IMR-90 (cell line): ENCODE measurements at regions not wholly inside any gene's neighbourhood (a gene's known extent, or its start where the extent isn't known, plus 50 kb on each side); places are given as distances from the start of the nearest gene placed in this dataset.

Experiments
- ATAC-seq: fragments of 200-7000 bp; cut with Tn5 transposase; 2 replicates; pipeline ENCODE4 v1.9.1; 2020; ENCODE audit warnings: low read depth, mild to moderate bottlenecking, moderate library complexity
- BruUV-seq: library from RNA; stranded (reverse); fragments of 400-500 nt; replicated peaks from 2 replicates; lab custom pipeline; 2021; lab: Mats Ljungman, UMichigan
- CTCF ChIA-PET: fragments of 300-600 bp; formaldehyde crosslinking; extraction: SDS; loops from one replicate; lab custom pipeline; 2021; ENCODE audit warnings: antibody characterized with exemption; lab: Yijun Ruan, JAX
- POLR2A ChIA-PET: fragments of 300-600 bp; sonication (Branson Sonifier 250); formaldehyde crosslinking; loops from one replicate; lab custom pipeline; 2022; ENCODE audit warnings: antibody characterized with exemption; ENCODE audit not compliant: unreplicated experiment; lab: Charles Lee
- DNase-seq: peaks from one replicate; pipeline ENCODE4 v3.0.0; 2013
- H2AFZ ChIP-seq: replicated peaks from 2 replicates; pipeline ENCODE3; 2013; ENCODE audit warnings: low read length, mild to moderate bottlenecking; ENCODE audit not compliant: poor library complexity
- H2AK5ac ChIP-seq: 2 replicates; pipeline ENCODE4 v1.6.1; 2013; ENCODE audit warnings: low read depth, low read length, inconsistent platforms
- H2AK9ac ChIP-seq: replicated peaks from 2 replicates; pipeline ENCODE3; 2013; ENCODE audit warnings: mild to moderate bottlenecking, low read depth, low read length, moderate library complexity; ENCODE audit not compliant: poor library complexity
- H2BK120ac ChIP-seq: 2 replicates; pipeline ENCODE4 v1.6.1; 2013; ENCODE audit warnings: low read depth, low read length, inconsistent platforms
- H2BK15ac ChIP-seq: 3 replicates; pipeline ENCODE4 v1.6.1; 2013; ENCODE audit warnings: low read depth, low read length, inconsistent platforms
- H2BK20ac ChIP-seq: 2 replicates; pipeline ENCODE4 v1.6.1; 2013; ENCODE audit warnings: low read depth, mild to moderate bottlenecking, inconsistent platforms, low read length, moderate library complexity
- H2BK5ac ChIP-seq: 2 replicates; pipeline ENCODE4 v1.6.1; 2013; ENCODE audit warnings: mild to moderate bottlenecking, low read depth, low read length, inconsistent platforms; ENCODE audit not compliant: poor library complexity, severe bottlenecking
- H3K14ac ChIP-seq: replicated peaks from 2 replicates; pipeline ENCODE4 v1.6.1; 2013; ENCODE audit warnings: low read depth, low read length, inconsistent platforms
- H3K18ac ChIP-seq: 2 replicates; pipeline ENCODE4 v1.6.1; 2013; ENCODE audit warnings: low read depth, low read length, control low read depth
- H3K23ac ChIP-seq: 2 replicates; pipeline ENCODE4 v1.6.1; 2013; ENCODE audit warnings: low read depth, low read length, inconsistent platforms
- H3K27ac ChIP-seq: 2 replicates; pipeline ENCODE4 v1.5.1; 2013; ENCODE audit warnings: mild to moderate bottlenecking, control low read depth, low read length; ENCODE audit not compliant: insufficient read depth
- H3K27me3 ChIP-seq: 2 replicates; pipeline ENCODE4 v1.6.1; 2013; ENCODE audit warnings: low read length; ENCODE audit not compliant: control insufficient read depth, insufficient read depth
- H3K36me3 ChIP-seq: 2 replicates; pipeline ENCODE4 v1.6.1; 2013; ENCODE audit warnings: low read length, mixed read lengths; ENCODE audit not compliant: control insufficient read depth, insufficient read depth
- H3K4ac ChIP-seq: 2 replicates; pipeline ENCODE4 v1.6.1; 2013; ENCODE audit warnings: low read depth, low read length, inconsistent platforms
- H3K4me1 ChIP-seq: 2 replicates; pipeline ENCODE4 v1.6.1; 2013; ENCODE audit warnings: low read length, mixed read lengths; ENCODE audit not compliant: control insufficient read depth, insufficient read depth
- H3K4me2 ChIP-seq: 2 replicates; pipeline ENCODE4 v1.6.1; 2013; ENCODE audit warnings: low read depth, mild to moderate bottlenecking, control low read depth, low read length, moderate library complexity
- H3K4me3 ChIP-seq: 2 replicates; pipeline ENCODE4 v1.5.1; 2013; ENCODE audit warnings: low read depth, mild to moderate bottlenecking, control low read depth, low read length, moderate library complexity; ENCODE audit not compliant: insufficient read depth
- H3K56ac ChIP-seq: 2 replicates; pipeline ENCODE4 v1.6.1; 2013; ENCODE audit warnings: low read length, inconsistent platforms; ENCODE audit not compliant: insufficient read depth; ENCODE audit errors: extremely low read depth
- H3K79me1 ChIP-seq, 2 experiments: 2 replicates each; pipeline ENCODE4 v1.6.1; 2013; ENCODE audit warnings: low read length in 2 of 2, inconsistent platforms in 1 of 2, low read depth in 1 of 2
- H3K9ac ChIP-seq: 2 replicates; pipeline ENCODE4 v1.6.1; 2013; ENCODE audit warnings: low read depth, low read length, control low read depth
- H3K9me1 ChIP-seq: 2 replicates; pipeline ENCODE4 v1.6.1; 2013; ENCODE audit warnings: low read length, inconsistent platforms; ENCODE audit not compliant: insufficient read depth
- H3K9me3 ChIP-seq: 2 replicates; pipeline ENCODE4 v1.6.1; 2013; ENCODE audit warnings: low read length; ENCODE audit not compliant: control insufficient read depth, insufficient read depth
- H4K20me1 ChIP-seq: 2 replicates; pipeline ENCODE4 v1.6.1; 2013; ENCODE audit warnings: low read length, inconsistent platforms; ENCODE audit not compliant: insufficient read depth
- H4K5ac ChIP-seq: 2 replicates; pipeline ENCODE4 v1.6.1; 2013; ENCODE audit warnings: mild to moderate bottlenecking, low read depth, low read length, control low read depth
- H4K8ac ChIP-seq, 2 experiments: 2 replicates each; pipeline ENCODE4 v1.6.1; 2013; ENCODE audit warnings: low read depth in 2 of 2, low read length in 2 of 2, control low read depth in 1 of 2, inconsistent platforms in 1 of 2
- H4K91ac ChIP-seq: 2 replicates; pipeline ENCODE4 v1.6.1; 2013; ENCODE audit warnings: low read depth, low read length, inconsistent platforms; ENCODE audit not compliant: insufficient read depth
- CHD1 ChIP-seq: IDR thresholded peaks from 2 replicates; pipeline ENCODE4 v1.6.1; 2012; ENCODE audit warnings: low read depth, low read length, improper control_type of control experiment
- MAFK ChIP-seq: IDR thresholded peaks from 2 replicates; pipeline ENCODE4 v1.6.1; 2012; ENCODE audit warnings: low read depth, low read length, improper control_type of control experiment
- MXI1 ChIP-seq: IDR thresholded peaks from 2 replicates; pipeline ENCODE4 v1.6.1; 2012; ENCODE audit warnings: low read depth, mild to moderate bottlenecking, low read length, moderate library complexity, borderline replicate concordance
- POLR2A ChIP-seq: IDR thresholded peaks from 2 replicates; pipeline ENCODE4 v1.6.1; 2012; ENCODE audit warnings: mild to moderate bottlenecking, low read depth, low read length
- RAD21 ChIP-seq: IDR thresholded peaks from 2 replicates; pipeline ENCODE4 v1.6.1; 2012; ENCODE audit warnings: low read length, improper control_type of control experiment
- USF2 ChIP-seq: fragments of 150-350 bp; IDR thresholded peaks from 2 replicates; pipeline ENCODE4 v1.6.1; 2017; ENCODE audit warnings: mild to moderate bottlenecking, antibody characterized with exemption, low read length, low read depth
- dilution Hi-C: fragments of 300-500 bp; cut with HindIII; formaldehyde crosslinking; loops from one replicate; pipeline ENCODE4 v1.14.3; 2018; ENCODE audit warnings: low sequenced_read_pairs; ENCODE audit not compliant: unreplicated experiment
- in situ Hi-C: fragments of 300-500 bp; cut with MboI; formaldehyde crosslinking; loops from 3 replicates; pipeline ENCODE4 v1.14.3; 2019; ENCODE audit warnings: low sequenced_read_pairs, inconsistent platforms, mixed read lengths
- intact Hi-C: fragments of 100-400 bp; cut with micrococcal nuclease; formaldehyde crosslinking; loops from 2 replicates; pipeline ENCODE4 v1.10.0; 2022
- TF ChIP-seq, protein P1 (sequence below): conservative IDR thresholded peaks from 2 replicates; pipeline ENCODE4 v1.5.1; 2012; ENCODE audit warnings: mild to moderate bottlenecking, low read depth, low read length, improper control_type of control experiment

- Histone ChIP-seq H2AK5ac (no peak overlapping the region), H4K20me1 (no peaks in the 10 kb centered on the region), H3K9me1 (no peaks in the 10 kb centered on the region), H3K4ac (no peak overlapping the region), H3K4me2 (no peak overlapping the region), H3K36me3 (no peaks in the 10 kb centered on the region), H2BK120ac (no peak overlapping the region), H3K9me3 (no peaks in the 10 kb centered on the region), H3K9ac (no peak overlapping the region), H2AK9ac (no peak overlapping the region), H3K4me1 (peaks cover 4% of the 10 kb centered on the region), H3K56ac (no peak overlapping the region), H3K4me3 (no peak overlapping the region), H2BK20ac (no peak overlapping the region), H2BK15ac (no peak overlapping the region), H2BK5ac (no peak overlapping the region), H3K23ac (no peak overlapping the region), H4K8ac (no peak overlapping the region), H4K5ac (no peak overlapping the region), H4K91ac (no peak overlapping the region), H3K18ac (no peak overlapping the region), H2AFZ (no peak overlapping the region), H3K14ac (no peak overlapping the region), H3K27me3 (no peaks in the 10 kb centered on the region), H3K79me1 (no peaks in the 10 kb centered on the region), H3K27ac (no peak overlapping the region)
- TF ChIP-seq CHD1 (no peak), RAD21 (no peak), MAFK (no peak), POLR2A (no peak), MXI1 (no peak), USF2 (no peak)
- TF ChIP-seq, protein P1, sequence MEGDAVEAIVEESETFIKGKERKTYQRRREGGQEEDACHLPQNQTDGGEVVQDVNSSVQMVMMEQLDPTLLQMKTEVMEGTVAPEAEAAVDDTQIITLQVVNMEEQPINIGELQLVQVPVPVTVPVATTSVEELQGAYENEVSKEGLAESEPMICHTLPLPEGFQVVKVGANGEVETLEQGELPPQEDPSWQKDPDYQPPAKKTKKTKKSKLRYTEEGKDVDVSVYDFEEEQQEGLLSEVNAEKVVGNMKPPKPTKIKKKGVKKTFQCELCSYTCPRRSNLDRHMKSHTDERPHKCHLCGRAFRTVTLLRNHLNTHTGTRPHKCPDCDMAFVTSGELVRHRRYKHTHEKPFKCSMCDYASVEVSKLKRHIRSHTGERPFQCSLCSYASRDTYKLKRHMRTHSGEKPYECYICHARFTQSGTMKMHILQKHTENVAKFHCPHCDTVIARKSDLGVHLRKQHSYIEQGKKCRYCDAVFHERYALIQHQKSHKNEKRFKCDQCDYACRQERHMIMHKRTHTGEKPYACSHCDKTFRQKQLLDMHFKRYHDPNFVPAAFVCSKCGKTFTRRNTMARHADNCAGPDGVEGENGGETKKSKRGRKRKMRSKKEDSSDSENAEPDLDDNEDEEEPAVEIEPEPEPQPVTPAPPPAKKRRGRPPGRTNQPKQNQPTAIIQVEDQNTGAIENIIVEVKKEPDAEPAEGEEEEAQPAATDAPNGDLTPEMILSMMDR: no peak
- ChIA-PET CTCF (no interaction called here), POLR2A (no interaction called here)
- no TSS peak for BruUV-seq
- ATAC-seq: no peak
- in situ Hi-C loops (no loop called here), dilution Hi-C loops (no loop called here), intact Hi-C loops (loop anchor here (2.0 kb wide), 1 partner anchor 19 kb away; no protein-coding TSS in a partner anchor)
- no peak for DNase-seq
Measured at GRCh38 chr5:84874196-84874595, 489.5 kb upstream of the EDIL3 start.
